HEK293T (cell line): ENCODE measurements at regions not wholly inside any gene's neighbourhood (a gene's known extent, or its start where the extent isn't known, plus 50 kb on each side); places are given as distances from the start of the nearest gene placed in this dataset.

Source experiments
- LEF1 ChIP-seq: fragments of 450-650 bp; IDR thresholded peaks from 2 replicates; pipeline ENCODE4 v1.6.1; 2017; ENCODE audit warnings: mild to moderate bottlenecking, borderline replicate concordance
- NFRKB ChIP-seq: fragments of 450-650 bp; IDR thresholded peaks from 2 replicates; pipeline ENCODE4 v1.6.1; 2016; ENCODE audit warnings: mild to moderate bottlenecking, moderate library complexity
- TARDBP ChIP-seq: fragments of 450-650 bp; IDR thresholded peaks from 2 replicates; pipeline ENCODE4 v1.6.1; 2016

GRCh38 chr18:54772056-54772455, 56.2 kb upstream of the RAB27B start:
- TF ChIP-seq NFRKB (no peak), LEF1 (no peak), TARDBP (no peak)
